GM18909 (cell line): ENCODE measurements at regions not wholly inside any gene's neighbourhood (a gene's known extent, or its start where the extent isn't known, plus 50 kb on each side); places are given as distances from the start of the nearest gene placed in this dataset.
A peak's percentile ranks its signal among the peaks of the same experiment; 100 is the strongest.

Experiments
- ATAC-seq: cut with Tn5 transposase; IDR thresholded peaks from one replicate; pipeline ENCODE4 v1.9.1; 2021; ENCODE audit warnings: mild to moderate bottlenecking; ENCODE audit not compliant: unreplicated experiment, poor library complexity

DNA sequence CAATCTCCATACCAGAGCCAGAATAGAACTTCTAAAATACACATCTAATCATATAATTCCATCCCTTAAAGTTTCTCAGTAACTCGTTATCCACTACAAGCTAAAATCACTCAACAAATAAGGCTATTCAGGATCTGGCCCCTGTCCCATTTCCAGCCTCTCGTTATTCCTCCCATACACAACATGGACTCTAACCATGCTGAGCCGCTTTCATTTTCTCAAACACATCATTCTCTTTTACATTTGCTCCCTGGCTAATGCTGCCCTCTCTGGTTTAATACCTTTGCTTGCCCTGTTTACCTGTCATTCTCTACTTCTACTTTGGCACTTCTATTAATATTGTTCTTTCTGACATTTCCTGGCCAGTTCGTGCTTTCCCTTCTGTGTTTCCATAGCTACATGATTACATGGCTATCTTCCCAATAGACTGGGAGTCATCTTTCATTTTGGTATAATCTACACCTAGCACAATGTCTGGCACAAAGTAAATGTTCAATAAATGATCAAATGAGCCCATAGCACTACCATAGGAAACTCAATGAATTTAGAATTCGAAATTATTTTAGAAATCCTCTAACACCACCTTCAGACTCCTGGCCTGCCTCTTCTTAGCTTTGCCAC, 163.6 kb upstream of the VRK2 start:
- no peak for ATAC-seq

DNA sequence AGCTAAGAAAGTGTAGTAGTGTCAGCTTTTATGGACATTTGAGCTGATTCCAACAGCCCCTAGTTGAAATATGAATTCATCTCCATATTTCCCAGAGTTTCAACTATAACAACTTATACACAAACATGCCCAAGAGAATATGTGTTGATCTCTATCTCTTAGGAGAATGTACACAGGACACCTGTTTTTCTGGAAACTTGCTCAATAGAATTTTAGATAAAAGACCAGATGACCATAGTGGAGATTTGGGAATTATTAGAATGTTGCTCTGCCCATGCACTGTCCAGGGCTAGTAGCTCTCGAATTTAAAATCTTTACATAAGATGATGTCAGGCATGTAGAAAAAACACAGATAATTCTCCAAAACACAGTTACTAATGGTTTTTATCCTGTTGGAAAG, 162.3 kb upstream of the VRK2 start:
- ATAC-seq, result no peak

DNA sequence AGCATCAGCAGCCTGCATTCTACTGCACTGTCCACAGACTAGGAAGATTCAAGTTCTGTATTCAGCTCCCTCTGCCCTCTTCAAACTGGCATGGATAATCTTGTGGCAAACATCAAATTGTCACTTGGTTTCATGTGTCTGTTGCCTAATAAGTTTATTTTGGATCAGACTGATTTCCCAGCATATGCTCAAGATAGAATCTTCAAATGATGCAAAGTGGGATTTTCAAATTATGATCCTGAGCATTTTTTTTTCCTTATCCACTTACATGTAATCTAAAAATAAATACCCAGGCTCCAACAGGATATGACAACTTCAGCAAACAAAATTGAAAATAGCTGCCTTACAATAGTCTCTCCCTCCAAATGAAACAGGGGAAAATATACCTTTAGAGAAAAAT, 160.9 kb upstream of the VRK2 start:
- no peak for ATAC-seq

DNA sequence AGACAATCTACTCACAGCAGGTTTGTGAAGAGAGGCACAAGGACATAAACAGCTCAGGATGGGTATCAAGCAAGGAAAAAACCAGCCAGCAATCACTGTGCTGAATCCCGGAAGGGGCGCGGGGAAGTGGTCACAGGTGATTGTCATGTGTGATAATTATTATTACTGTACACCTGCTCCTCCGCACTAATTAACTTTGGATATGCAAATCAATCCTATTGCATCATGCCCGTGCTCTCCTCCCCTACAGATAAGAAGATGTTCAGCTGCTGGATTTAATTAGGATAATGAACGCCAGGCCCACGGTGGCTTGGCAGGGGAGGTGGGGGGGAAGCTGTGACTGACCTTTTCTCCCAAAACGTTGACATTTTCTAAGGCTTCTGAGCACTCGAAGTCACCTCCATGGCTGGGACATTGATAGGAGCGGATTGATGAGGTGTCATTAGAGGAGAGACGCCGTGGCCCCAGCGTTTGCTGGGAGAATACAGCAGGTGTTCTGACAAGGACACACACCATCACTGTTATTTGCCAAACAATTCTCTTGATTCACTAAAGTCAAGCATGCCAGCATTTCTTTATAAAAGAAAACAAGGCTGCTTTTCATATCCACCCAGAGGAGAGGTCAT, 160.3 kb upstream of the VRK2 start:
- no peak for ATAC-seq

DNA sequence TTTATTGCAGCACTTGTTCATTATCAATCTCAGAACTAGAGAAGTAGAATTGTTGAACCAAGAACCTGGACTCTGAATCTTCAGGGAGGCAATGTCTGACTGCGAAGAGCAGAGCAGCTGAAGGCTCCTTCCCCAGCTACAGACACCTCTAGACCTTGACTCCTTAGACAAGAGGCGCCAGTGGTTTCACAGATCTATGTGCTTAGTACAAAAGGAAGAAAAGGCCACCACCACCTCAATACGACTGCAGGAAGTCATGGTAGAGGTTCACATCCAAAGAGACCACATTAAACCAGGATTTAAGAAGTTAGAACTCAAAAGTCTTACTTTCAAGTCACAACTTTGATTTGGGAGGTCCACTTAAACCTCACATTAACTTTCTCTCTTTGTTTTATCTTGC, 158.1 kb upstream of the VRK2 start:
- no peak for ATAC-seq

DNA sequence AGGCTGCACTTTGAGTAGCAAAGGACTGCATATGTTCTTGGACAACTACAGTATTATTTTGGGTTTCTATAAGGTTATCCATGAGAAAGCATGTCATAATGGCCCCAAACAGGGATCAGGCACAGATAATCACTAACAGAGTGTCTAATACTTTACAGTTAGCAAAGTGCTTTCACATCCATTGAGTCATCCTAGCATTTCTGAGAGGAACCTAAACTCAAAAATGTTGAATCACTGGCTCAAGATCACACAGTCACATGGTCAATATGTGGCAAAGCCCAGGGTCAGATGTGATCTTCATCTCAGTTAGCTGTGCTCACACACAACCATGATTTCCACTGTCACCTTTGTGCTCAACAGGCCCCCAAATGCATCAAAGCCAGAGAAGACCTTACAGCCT, 156.1 kb upstream of the VRK2 start:
- ATAC-seq, result peak; percentile 43

DNA sequence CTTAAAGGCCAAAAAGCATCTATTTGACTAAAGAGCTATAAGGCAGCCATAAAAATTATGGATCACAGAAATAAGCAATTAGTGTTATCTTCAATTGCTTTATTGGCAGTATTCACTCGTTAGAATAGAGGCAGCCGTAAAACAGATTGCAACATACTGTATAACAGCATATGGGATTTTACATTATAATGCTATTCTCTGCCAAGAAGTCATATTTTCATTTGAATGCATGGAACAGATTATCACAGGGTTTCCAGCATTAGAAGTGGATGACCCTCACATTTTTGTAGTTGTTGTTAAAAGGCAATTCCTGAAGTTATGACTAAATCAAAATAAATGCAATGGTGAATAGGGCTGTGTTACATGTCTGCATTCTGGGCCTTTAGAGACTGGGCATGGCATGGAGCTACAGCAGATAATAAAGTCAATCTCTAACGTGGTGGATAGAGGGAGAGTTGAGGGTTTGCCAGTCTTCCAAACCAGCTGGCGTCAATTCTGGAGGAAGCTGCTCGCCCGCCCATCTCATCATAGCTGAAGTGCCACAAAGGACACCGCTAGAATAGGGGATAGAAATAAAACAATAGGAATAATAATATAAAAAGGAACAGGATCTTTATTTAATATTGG, 155.4 kb upstream of the VRK2 start:
- no peak for ATAC-seq

DNA sequence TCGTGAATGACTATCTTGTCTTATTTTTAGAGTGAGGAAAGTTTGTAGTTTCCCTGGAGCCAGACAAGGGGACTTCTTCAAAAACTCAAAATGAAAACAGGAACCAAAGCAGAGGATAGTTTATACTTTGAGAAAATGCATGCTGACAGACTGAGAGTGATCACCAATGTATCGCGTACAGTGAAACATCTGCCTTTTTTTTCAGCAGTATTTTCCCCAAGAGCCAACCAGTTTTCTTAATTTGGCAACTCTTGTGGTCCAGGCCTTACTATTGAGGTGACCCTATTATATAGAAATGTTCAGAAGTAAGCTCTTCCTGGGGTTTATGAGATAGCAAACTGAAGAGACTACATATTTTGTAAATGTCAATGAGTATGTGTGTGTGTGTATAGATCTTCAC, 153.7 kb upstream of the VRK2 start:
- peak; percentile 80 for ATAC-seq

DNA sequence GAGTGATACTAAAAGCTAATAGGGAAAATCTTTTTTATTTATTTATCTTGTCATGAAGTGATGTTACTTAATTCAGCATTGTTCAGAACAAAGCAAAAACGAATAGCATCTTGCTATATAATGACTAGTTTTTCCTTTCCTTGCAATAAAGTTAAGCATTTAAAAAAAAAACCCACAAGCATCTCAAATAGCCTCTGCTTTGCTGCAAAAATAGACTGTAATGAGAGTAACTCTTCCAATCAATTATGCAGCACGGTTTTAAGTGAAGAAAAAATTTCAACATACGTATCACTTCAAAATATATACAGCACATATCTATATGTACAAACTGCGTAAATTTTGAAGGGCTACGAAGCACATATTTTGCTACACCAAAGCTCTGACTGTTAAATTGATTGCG, 153.3 kb upstream of the VRK2 start:
- ATAC-seq, result no peak

DNA sequence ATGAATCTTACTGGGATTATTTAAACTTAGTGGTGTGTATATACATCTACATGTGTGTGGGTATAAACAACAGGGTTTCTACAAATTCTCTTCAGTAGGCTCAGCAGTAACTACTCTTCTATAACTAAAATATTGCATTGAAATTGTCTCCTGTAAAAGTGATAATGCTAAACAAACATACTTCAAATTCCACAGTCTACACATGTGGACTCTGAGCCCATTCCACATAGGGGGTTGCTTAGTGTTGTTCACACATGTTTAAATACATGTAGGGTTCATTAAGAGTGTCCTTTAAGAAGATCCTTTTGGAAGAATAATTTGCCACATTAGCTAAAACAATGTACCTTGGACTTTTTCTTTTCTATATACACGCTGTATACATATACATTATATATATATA, 152.8 kb upstream of the VRK2 start:
- no peak for ATAC-seq

DNA sequence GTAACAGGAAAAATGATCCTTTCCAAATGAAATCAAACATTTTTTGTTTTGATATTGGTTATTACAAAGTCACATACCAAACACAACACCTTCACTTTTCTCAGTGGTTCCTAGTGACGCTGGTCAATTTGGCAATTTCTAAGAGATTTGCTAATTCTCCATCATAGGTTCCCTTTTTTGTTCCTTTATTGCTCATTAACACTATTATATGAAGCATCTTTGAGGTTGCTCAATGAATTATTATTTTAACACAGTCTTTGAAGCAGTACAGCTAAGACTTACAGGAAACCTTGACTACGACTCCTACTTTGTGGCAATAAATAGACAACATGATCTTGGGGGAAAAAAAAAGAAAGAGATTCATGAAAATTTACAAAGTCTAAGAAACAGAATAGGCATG, 152.2 kb upstream of the VRK2 start:
- no peak for ATAC-seq

DNA sequence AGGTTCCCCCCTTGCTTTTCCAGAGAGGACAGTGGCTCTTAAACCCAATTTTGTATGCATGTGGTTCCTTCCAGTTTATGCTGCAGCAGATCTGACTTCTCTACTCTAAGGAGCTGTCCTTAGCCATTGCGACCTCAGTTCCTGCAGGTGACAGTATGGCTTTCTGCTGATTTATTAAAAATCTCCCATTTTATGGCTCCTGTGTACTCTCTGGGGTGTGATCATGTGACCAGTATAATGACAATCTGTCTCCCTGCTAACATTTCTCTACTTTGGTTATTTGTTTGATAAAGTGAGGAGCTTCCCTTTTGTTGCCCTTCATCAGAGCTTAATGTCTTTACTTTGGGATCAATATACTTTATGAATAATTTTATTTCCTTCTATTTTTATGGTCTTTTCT, 148.7 kb upstream of the VRK2 start:
- ATAC-seq, result no peak

DNA sequence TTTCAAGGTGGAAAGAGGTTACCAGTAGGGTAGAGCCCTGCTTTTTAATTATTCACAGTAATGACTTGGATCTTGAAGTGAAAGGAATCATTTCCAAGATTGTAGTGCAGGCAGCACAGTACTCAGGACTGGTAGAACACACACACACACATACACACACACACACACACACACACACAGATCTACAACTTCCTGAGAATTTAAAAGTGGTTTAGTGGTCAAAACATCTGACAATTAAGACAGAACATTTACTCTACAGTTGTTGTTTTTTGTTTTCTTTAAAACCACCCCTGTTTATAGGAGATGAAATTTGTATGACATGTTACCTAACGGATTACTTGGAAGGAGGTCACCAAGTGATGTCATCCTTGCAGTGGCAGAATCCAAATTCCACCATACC, 146.7 kb upstream of the VRK2 start:
- no peak for ATAC-seq

DNA sequence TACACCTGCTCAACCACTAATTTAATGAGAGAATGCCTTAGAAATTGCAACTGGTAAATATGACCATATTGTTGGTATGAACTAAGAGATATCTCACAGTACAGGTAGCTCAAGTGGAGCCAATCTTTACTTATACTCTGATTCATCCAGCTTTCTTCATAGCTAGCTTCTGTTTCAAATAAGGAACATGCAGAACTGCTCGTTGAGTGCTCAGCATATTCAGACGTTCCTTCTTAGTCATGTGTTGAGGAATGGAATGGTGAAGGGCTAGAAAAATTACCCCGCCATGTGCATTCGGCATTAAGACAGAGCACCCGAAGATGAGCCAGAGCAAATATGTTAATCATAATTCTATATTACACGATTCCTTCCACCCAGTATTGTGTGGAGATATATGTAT, 144.0 kb upstream of the VRK2 start:
- ATAC-seq, result no peak

DNA sequence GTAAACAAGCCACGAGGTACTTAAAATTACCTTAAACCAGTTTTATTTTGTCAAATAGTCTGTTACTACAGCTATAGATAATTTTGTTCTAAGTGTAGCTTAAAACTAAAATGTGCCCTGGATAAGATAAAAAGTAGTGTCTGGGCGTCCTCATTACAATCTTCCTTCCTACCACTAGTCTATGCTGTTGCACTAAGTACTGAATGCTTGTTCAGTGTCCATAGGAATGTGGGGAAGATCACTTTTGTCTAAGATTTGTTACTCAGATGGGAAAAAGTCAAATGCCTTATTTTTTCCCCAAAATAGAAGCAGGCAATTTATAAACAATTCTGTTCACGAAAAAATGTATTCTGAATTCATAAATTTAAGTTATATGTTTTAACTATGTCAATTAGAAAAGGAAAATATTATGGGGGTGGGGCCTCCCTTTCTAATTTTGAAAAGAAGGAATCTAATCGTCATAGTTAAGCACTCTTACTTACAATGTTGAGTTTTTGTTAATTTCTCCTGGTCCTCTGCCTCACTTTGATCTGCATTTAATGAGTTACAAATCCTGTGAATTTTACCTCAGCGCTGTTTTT, 140.4 kb upstream of the VRK2 start:
- peak; percentile 68 for ATAC-seq

DNA sequence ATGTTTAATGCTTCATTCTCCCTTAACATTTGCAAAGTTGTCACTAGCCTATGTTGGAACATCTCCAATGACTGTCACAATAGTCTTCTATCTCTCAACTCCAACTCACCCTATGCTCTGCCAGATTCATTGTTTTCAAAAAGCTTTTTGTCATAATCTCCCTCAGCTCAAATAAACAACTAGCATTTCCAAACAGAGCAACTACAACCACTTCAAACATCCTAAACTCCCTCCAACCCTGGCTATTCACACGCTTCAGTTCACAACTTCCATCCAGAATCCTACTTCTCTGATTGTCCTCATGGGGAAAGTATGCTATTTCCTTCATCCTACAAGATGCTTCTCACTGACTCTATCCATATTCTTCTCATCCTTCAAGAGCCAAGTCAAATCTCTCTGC, 139.2 kb upstream of the VRK2 start:
- ATAC-seq, result no peak

DNA sequence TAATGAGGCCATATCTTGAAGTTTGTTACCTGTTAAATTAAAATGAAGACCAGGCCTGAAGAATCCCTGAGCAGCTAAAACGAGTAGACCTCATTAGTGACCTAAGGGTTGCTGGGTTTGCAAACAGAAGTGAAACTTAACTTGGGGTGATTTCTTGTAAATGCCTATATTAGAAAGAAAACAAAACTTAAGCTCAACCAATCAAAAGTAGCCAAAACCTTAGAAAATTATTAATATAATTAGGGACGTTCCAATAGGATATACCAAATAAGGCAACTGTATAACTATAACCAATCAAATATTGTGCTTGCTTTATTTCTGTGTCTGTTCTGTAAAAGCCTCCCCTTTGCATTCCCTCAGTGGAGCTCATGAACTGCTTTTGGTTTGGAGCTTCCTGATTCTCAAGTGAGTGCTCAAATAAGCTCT, 137.9 kb upstream of the VRK2 start:
- ATAC-seq, result peak; percentile 83

DNA sequence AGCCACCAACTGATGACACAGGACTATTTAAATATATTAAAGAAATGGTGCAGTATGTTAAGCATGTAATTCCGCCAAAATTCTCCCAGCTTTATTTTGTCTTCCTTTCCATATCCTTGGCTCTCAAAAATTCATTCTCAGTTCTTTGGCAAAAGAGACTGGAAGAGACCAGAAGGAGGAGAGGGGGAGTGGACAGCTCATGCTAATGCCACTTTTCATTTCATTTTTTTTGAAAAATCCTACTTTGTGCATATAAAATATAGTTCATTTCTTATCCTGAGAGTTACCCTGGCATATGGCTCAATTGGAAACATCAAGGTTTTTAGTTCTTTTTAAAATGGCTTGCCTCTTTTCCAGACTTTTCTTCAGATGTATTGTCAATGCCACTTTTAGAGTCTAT, 128.5 kb upstream of the VRK2 start:
- ATAC-seq, result no peak

DNA sequence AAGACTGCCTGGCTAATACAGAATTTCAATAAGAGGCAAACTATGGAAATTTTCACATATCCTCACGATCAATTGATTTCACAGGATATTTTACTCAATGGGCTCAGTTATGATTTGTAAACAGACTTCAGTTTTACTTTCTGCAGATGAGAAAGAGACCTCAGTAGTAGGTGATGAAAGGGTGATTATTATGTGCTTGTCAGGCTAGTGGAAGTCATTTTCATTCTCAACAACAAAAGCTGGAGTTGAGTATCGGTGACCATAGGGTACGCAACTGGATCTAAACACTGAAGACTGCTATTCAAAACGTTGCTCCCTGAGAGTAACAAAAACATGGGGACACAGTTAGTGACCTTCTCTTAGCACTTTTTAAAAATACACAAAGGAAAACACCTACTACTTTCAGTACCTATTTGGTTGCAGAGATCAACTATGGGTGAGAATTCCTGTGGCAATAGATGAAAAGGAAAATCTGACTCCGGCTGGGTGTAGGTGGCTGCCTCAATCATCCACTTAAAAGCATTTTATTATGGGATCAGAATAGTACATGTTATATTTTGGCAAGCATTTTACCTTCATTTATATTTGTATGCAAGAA, 126.2 kb upstream of the VRK2 start:
- ATAC-seq, result peak; percentile 39

DNA sequence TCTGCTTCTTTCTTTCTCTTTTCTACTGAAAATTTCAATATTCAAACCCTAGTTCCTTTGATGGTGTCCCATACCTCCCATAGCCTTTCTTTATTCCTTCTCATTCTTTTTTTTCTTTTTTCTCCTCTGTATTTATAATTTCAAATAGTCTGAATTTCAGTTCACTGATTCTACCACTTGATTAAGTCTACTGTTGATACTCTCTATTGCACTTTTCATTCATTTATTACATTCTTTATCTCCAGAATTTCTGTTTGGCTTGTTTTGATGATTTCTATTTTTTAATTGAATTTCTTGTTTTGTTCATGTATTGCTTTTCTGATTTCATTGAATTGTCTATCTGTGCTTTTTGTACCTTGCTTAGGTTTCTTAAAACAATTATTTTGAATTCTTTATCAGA, 111.9 kb upstream of the VRK2 start:
- ATAC-seq, result no peak

DNA sequence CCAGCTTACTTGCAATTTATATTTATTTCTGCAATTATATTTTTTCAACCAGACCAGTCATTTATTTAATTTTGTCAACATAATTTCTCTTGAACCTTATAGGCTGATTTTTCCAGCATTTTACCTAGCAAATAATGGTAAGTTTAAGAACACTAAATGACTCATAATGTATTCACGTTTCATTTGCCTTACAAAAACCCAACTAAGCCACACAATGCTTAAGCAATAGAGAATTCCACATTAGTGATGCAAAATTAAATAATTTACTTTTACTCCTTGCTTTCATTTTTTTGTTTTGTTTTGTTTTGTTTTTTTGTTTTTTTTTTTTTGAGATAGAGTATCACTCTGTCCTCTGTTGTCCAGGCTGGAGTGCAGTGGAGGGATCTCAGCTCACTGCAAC, 110.4 kb upstream of the VRK2 start:
- no peak for ATAC-seq
